GM18517 (cell line): ENCODE measurements at regions not wholly inside any gene's neighbourhood (a gene's known extent, or its start where the extent isn't known, plus 50 kb on each side); places are given as distances from the start of the nearest gene placed in this dataset.
"Not testable (repeated sequence)": the region's sequence is repeated elsewhere in the genome, so short reads cannot be mapped to it uniquely, and the experiment has no call there.

Source experiments
- ATAC-seq: cut with Tn5 transposase; IDR thresholded peaks from one replicate; pipeline ENCODE4 v1.9.1; 2021; ENCODE audit warnings: mild to moderate bottlenecking, moderate library complexity; ENCODE audit not compliant: unreplicated experiment

DNA sequence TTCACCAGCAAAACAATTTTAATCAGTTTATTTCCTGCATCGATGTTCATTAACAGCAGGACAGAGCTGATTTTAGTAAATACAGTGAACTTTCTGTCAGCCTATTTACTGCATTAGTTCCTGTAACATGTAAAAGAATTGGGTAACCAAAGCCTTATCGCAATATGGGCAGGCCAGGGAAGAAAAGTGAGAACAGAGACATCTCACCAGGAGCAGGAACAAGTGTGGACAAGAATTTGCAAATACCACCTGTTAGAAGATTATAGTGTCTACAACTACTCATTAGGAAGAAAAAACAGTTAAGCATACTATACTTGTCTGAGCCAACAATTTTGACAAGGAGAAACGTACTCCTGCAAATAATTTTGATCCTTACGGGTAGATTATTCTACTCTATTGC lies 1293.9 kb downstream of the PLA2G4A start:
- no peak for ATAC-seq

DNA sequence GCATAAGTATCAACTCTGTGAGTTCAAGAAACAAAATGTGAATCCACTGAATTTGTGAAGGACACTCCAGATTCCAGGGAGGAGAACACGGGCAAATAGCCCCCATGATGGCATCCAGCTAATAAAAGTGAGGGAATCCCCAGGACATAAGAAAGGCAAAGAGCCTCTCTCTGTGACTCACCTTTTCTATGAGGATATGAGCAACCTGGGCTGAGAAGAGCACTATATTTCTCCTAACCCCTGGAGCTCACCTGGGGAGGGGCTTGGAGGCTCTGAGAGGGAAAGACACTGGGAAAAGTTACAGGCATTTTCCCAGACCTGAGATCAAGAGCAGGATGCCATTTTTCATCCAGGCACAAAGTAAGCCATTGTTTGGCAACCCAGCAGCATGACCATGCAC lies 1298.8 kb downstream of the PLA2G4A start:
- no peak for ATAC-seq

DNA sequence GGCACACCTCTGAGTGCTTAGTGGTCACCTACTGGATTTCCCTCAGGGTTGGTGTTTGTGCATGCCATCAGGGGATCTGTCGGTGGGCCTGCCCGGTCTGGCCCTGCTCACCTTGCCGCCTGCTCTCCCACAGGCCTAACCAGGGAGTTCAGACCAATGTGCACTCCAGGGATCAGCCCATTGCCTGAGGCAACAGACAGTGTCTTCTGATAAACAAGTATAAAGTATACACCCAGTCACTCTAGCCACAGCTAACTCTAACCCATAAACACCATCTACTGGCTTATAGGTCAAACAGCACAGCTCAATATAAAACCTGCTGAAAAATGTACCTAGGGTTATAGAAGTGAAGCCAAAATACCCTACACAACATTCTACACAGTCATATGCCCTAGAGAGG lies 1300.0 kb downstream of the PLA2G4A start:
- ATAC-seq: no peak

DNA sequence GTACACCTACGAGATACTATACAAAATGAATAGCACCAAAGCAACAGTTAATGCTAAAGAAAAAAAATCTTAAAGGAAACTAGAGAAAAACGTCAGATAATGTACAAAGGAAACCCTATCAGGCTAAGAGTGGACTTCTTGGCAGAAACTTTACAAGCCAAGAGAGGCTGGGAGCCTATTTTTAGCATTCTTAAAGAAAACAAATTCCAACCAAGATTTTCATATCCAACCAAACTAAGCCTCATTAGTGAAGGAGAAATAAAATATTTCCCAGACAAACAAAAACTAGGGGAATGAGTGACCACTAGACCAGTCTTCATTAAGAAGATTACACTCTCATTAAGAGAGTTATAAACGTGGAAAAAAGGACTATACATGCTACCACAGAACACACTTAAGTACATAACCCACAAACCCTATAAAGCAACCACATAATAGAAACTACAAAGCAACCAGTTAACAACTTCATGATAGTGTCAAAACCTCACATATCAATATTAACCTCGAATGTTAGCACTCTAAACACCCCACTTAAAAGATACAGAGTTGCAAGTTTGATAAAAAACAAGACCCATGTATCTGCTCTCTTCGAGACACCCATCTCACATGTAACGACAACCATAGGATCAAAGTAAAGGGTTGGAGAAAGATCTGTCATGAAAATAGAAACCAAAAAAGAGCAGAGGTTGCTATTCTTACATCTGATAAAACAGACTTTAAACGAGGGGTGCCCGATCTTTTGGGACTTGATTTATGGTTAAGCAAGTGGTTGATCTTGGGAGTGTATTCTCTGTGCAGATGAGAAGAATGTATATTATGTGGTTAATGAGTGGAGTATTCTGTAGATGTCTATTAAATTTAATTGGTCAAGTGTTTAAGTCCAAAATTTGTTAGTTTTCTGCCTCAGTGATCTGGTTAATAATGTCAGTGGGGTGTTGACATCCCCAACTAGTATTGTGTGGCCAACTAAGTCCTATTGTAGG lies 1301.4 kb downstream of the PLA2G4A start:
- no peak for ATAC-seq

DNA sequence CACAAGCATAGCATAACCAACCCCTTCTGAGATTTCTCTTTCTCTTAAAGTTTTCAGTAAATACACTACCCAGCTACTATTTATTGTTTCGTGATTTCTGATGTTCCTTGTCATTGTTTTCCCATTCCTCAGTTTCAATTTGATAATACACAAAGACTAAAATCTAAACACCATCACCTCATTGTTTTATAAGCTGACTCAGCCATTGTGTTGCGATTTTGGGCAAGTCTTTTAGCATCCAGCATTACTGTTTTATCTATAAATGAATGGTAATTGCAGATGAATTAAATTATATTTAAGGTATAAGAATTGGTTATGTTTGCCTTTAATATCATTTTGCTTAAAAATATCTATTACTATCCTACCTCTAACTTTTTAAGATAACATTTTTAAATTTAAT lies 1308.5 kb downstream of the PLA2G4A start:
- no peak for ATAC-seq

DNA sequence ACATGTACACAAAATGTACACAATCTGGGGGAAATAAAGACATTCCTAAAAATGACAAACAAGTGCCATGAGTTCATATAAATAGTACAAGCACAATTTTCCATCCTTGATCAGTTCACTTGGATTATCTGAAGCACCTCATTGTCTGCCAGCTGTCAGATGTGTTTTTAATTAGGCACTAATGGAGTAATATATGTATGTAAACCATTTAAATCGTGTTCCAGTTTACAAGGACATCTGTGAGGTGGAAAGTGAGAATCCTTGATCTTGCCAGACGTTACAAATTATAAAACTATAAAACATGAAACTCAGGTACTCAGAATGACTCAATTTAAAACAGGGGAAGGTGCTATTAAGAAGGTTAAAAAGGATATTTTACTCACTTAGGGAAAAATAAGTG lies 1312.2 kb downstream of the PLA2G4A start:
- no peak for ATAC-seq

DNA sequence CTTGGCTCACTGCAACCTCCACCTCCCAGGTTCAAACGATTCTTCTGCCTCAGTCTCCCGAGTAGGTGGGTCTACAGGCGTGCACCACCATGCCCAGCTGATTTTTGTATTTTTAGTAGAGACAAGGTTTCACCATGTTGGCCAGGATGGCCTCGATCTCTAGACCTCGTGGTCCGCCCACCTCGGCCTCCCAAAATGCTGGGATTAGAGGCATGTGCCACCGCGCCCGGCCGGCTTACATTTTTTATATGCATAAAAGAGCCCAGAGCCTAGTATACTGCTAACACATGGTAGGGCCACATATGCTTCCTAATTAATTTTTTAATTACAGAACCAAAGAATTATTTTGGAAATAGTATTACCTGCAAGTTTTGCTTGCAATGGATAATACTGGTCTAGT lies 1325.4 kb downstream of the PLA2G4A start:
- ATAC-seq: no peak

DNA sequence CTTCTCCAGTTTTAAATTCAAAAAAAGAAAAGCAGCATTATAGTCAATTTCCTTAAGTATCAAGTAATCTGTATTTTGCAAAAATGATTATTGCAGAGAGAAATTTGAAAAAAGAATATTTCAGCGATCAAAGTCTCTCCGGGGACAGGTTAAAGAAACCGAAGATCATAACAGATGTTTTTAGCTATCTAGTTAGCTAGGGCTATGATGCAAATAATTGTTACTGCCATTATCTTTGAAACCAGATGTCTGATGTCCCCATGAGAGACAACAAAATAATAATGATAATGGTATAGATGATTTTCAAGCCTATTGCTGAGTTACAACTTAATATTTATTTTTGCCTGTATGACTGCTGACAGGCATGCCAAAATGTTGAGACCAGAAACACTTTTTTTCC lies 1326.0 kb downstream of the PLA2G4A start:
- ATAC-seq: no peak

DNA sequence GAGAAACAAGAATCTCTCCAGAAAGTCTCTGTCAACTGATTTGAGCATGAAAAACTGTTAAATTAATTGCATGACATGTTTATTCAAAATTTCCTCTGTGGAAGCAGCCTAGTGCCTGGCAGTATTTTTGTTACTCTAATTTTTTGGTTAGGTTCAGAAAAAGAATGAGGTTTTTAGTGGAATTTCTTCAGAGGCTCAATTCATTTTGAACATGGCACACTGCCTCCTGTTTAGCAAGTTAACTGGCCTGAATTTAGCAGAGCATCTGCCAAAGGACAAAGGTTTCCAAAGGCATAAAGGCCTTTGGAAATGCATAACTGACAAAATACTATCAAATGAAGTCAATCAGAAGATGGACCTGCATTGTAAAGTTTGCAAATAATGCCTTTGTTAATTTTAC lies 1326.5 kb downstream of the PLA2G4A start:
- no peak for ATAC-seq

DNA sequence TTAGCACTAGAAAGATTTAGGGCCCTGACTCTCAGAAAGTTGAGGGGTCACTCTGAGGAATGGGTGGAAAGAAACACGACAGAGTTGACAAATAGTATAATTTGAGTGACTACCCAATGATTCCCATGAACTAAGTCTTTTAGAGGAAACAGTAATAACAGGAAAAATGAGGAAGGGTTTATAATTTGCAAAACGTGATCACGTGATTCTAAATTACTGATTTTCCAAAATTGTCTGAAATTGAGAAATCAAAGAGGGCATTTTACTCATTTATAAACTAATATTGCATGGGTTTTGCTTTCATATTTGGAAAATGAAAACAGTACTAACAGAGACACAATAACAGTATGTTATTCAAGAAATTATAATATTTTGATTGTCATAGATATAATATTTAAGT lies 1335.7 kb downstream of the PLA2G4A start:
- ATAC-seq: no peak

DNA sequence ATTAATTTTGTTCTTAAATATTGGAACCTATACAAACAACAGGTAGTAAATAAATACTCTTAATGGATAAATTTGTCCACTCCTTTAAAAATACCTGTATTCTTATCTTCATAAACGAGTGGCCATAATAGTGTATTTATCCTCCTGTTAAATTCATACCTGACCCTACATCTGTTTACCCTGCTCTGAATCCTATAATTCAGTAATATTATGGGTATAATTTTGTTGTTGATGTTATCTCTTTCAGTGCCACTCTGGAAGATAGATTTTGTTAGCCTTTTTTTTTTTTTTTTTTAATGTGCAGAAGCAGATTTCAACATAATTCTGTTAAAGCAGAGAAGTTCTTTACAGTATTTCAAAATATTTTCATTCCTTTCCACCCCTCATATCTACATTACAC lies 1337.9 kb downstream of the PLA2G4A start:
- no peak for ATAC-seq

DNA sequence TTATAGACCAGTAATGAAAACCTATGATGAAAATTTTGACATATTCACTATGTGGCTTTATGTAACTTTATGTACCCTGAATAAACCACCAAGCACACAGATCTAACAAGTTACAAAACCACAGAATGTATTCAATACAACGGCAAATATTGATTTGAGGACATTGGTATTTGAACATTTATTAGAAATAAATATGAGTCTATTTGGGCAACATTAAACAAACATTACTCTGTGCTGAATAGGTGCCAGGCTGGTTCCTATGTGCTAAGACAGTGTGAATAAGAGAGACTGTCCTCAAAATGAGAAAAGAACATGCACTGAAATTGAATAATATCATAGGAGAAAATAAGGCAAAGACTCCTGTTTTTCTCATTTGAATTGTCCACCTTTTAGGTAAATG lies 1341.2 kb downstream of the PLA2G4A start:
- ATAC-seq: no peak

DNA sequence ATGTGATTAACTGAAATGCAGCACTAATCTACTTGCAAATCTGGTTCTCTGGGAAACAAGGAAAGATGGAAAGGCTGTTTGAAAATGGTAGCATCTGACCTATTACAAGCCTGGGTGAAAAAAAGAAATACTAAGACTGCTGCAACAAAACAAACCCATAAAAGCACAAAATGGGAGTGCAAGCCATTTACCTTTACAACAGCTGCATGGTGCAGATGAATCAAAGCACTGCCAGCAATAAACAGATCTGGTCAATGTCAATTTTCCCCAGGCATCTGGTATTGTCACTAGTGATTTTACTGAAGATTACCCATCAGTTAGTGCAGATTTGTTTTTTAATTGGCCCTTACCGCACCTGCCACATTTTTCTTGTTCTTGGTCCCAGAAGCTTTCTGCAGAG lies 1341.7 kb downstream of the PLA2G4A start:
- ATAC-seq: no peak

DNA sequence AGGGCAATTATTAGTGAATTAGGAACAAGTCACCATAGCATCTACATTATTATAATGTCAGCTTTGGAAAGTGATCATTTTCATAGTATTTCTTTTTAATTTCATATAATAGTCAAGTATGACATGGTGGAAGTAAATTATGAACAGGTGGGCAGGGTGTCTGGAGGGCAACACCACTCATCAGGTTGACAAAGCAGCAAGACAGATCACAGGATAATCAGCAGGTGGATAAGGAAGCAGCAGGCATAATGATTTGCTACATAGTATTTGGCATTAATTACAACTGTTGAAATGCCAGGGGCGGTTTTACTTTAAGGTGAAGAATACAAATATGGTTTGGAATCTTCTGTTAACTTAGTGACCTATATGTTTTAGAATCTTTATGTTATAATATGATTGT lies 1342.2 kb downstream of the PLA2G4A start:
- ATAC-seq: no peak

DNA sequence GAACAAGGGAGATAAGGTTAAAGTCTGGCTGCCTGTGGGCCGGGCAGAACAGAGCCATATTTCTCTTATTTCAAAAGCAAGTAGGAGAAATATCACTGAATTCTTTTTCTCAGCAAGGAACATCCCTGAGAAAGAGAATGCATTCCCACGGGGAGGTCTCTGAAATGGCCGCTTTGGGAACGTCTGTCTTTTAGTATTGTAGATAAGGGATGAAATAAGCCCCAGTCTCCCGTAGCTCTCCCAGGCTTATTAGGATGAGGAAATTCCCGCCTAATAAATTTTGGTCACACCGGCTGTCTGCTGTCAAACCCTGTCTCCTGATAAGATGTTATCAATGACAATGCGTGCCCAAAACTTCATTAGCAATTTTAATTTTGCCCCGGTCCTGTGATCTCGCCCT lies 1353.3 kb downstream of the PLA2G4A start:
- not testable (repeated sequence) for ATAC-seq

DNA sequence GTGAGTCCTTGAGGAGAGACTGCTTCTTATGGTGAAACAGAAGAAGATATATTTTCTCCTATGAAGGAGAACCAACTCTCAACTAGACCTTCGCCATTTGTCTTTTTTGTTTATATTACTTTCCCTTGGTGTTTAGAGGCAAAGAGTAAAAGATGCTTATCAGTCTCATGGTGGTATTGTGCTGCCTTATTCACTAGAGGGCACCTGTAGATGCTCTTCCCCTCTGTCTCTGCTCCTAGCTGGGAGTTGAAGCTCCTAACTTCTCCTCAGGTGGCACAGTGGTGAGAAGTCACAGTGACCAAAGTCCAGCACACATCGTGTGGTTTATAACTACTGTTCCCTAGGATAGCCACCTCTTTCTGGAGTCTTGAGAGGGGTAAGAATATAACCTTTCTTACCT lies 1359.6 kb downstream of the PLA2G4A start:
- no peak for ATAC-seq

DNA sequence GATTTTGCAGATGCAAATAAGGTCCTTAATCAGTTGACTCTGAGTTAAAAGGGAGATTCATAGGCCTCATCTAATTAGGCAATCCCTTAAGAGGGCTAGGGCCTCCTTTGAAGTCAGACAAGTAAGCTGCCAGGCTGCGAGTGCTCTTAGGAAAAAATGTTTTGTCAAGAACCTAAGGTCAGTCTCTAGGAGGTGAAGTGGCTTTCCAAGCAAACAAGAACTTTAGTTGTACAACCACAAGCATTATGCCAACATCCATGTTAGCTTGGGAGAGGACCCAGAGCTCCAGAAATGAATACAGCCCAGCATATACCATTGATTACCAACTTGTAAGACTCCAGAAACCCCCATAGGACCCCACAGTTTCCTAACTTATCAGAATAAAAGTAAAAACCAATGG lies 1366.2 kb downstream of the PLA2G4A start:
- no peak for ATAC-seq

DNA sequence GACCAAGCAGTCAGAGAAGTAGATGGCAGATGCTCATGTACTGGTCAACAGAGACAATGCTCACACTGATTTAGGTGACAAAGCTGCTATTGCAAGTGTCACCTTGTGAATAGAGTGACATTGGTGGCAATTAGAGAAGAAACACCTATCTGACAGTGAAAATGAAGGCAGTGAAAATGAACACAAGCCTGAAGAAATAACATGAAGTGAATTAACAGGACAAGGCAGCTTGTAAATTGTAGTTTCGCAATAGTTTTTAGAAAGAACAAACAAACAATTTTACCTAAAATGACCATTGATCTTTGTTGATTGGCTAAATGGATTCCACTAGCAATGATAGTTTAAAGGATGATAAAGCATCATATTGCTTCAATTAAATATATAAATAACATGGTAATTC lies 1389.5 kb downstream of the PLA2G4A start:
- no peak for ATAC-seq

DNA sequence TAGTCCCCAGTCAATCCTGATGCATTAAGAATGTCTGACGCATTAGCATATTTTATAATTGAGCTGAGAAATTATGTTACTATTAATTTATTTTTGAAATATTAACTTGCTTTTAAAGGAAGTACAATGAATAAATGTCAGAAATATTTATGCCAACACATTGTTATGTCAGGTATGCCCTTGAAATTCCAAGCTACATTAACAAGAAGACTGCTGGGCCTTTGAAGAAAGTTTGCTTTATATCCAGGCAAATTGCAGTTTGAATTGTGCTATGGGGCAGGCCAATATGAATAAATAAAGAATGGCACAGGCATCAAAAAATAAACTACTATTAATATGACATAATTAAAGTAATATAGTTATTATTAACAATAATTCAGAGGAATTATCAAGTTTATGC lies 1391.3 kb downstream of the PLA2G4A start:
- no peak for ATAC-seq

DNA sequence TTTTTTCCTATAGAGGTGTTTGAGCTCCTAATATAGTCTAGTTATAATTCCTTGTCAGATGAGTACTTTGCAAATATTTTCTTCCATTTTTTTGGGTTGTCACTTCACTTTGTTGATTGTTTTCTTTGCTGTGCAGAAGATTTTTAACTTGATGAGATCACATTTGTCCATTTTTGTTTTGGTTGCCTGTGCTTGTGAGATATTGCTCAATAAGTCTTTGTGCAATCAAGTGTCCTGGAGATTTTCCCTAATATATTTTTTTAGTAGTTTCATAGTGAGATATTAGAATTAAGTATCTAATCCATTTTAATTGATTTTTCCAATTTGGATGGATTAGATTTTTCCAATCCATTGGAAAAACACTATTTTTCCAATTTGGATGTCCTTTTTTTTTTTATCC lies 1395.5 kb downstream of the PLA2G4A start:
- no peak for ATAC-seq

DNA sequence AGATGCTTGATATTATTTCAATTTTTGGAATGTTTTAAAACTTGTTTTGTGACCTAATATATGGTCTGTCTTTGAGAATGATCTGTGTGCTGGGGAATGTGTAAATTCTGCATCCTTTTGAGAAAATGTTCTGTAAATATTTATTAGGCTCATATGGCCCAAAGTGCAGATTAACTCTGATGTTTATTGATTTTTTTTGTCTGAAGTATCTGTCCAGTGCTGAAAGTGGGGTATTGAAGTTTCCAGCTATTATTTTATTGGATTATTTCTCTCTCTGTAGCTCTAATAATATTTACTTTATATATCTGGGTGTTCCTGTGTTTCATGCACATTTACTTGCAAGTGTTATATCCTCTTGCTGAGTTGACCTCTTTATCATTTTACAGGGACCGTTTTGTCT lies 1397.2 kb downstream of the PLA2G4A start:
- ATAC-seq: no peak

DNA sequence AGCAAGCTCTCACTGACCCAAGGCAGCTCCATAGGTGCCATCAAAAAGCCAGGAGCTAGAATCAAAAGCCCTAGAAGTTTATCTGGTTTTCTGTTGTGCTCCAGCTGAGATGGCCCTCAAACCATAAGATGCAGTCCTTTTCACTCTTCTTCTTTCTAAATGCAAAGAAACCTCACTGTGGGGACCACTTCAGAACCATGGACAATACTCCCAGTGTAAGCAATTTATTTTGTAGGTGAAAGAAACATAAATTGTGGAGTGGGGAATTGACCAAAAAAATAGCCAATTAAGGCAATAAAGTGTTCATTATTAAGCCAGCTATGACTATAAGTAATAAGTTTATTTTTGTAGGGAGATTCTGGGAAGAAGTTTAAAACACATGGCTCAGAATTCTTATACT lies 1399.9 kb downstream of the PLA2G4A start:
- ATAC-seq: no peak
